Hepatocyte (in vitro differentiated cells): ENCODE measurements at regions not wholly inside any gene's neighbourhood (a gene's known extent, or its start where the extent isn't known, plus 50 kb on each side); places are given as distances from the start of the nearest gene placed in this dataset.

Experiments used
- CTCF ChIP-seq: fragments of 200-600 bp; sonication (generic); IDR thresholded peaks from 2 replicates; pipeline ENCODE4 v1.5.1; 2016; ENCODE audit warnings: antibody characterized with exemption, mild to moderate bottlenecking; ENCODE audit not compliant: poor library complexity
- EZH2 ChIP-seq: fragments of 200-600 bp; sonication (generic); IDR thresholded peaks from 2 replicates; pipeline ENCODE4 v1.6.1; 2016; ENCODE audit warnings: antibody characterized with exemption, mild to moderate bottlenecking, borderline replicate concordance

GRCh38 chr2:11068856-11069526 lies 86.3 kb upstream of the SLC66A3 start:
- no peak for TF ChIP-seq CTCF
- TF ChIP-seq EZH2 = no peak
